HepG2 (cell line): ENCODE measurements at regions not wholly inside any gene's neighbourhood (a gene's known extent, or its start where the extent isn't known, plus 50 kb on each side); places are given as distances from the start of the nearest gene placed in this dataset.

Experiments used
- ATAC-seq: fragments of 200-7000 bp; cut with Tn5 transposase; 3 replicates; pipeline ENCODE4 v1.9.1; 2020; ENCODE audit warnings: mild to moderate bottlenecking, moderate library complexity
- BruUV-seq: library from RNA; stranded (reverse); fragments of 400-500 nt; replicated peaks from 2 replicates; lab custom pipeline; 2021; lab: Mats Ljungman, UMichigan
- CTCF ChIA-PET: fragments of 300-600 bp; formaldehyde crosslinking; extraction: SDS; loops from one replicate; lab custom pipeline; 2021; ENCODE audit warnings: low total read pairs, inconsistent platforms, low intra/inter-chr PET ratio; lab: Yijun Ruan, JAX
- POLR2A ChIA-PET: fragments of 350-600 bp; sonication (Branson Sonifier 250); formaldehyde crosslinking; loops from one replicate; lab custom pipeline; 2020; ENCODE audit warnings: antibody characterized with exemption, inconsistent platforms; lab: Yijun Ruan, JAX
- DNase-seq: peaks from one replicate; pipeline ENCODE4 v3.0.0-alpha.2; 2015; ENCODE audit warnings: low spot score
- FAIRE-seq: peaks from 3 replicates; lab custom pipeline; 2011; peaks lifted over from hg19 to GRCh38; lab: Jason Lieb, UNC
- H2AFZ ChIP-seq: one replicate; pipeline ENCODE4 v1.6.1; 2011; ENCODE audit warnings: low read length, inconsistent platforms
- H3K27ac ChIP-seq: fragments of 300-600 bp; 3 replicates; pipeline ENCODE4 v1.8.0; 2011; ENCODE audit warnings: mixed run types, mild to moderate bottlenecking, mixed read lengths, low read length, inconsistent platforms; ENCODE audit not compliant: insufficient read depth; ENCODE audit errors: extremely low read length
- H3K27me3 ChIP-seq, 2 experiments: fragments of 200-600 bp in 1 of 2; 2 replicates in 1 of 2; 3 replicates in 1 of 2; pipeline versions ENCODE4 v1.6.0 to v1.8.0; 2011; ENCODE audit warnings: low read length in 2 of 2, mild to moderate bottlenecking in 2 of 2, moderate library complexity in 2 of 2, inconsistent platforms in 1 of 2; ENCODE audit not compliant: insufficient read depth in 2 of 2, control insufficient read depth in 1 of 2
- H3K36me3 ChIP-seq, 2 experiments: fragments of 200-600 bp in 1 of 2; replicated peaks in 1 of 2; 2 replicates in 1 of 2; 3 replicates in 1 of 2; pipeline versions ENCODE4 v1.5.1 to v1.8.0; 2011; ENCODE audit warnings: low read length in 2 of 2, inconsistent platforms in 1 of 2; ENCODE audit not compliant: insufficient read depth in 2 of 2, control insufficient read depth in 1 of 2
- H3K4me1 ChIP-seq: 2 replicates; pipeline ENCODE4 v1.5.1; 2012; ENCODE audit warnings: low read length, inconsistent platforms; ENCODE audit not compliant: insufficient read depth
- H3K4me2 ChIP-seq: 2 replicates; pipeline ENCODE4 v1.6.0; 2011; ENCODE audit warnings: low read depth, low read length, inconsistent platforms
- H3K4me3 ChIP-seq, 3 experiments: fragments of 200-600 bp in 1 of 3; sonication (generic), shearing (Covaris generic) in 1 of 3; replicated peaks in 1 of 3; 2 replicates each; pipeline ENCODE4 v1.5.1; 2011 to 2016; ENCODE audit warnings: low read length in 3 of 3, inconsistent platforms in 2 of 3, low read depth in 2 of 3, mild to moderate bottlenecking in 2 of 3, control low read depth in 1 of 3, mixed read lengths in 1 of 3; ENCODE audit not compliant: insufficient read depth in 1 of 3
- H3K79me2 ChIP-seq: one replicate; pipeline ENCODE4 v1.6.1; 2011; ENCODE audit warnings: low read length, inconsistent platforms; ENCODE audit not compliant: insufficient read depth
- H3K9ac ChIP-seq: 2 replicates; pipeline ENCODE4 v1.6.0; 2011; ENCODE audit warnings: mild to moderate bottlenecking, low read depth, low read length, inconsistent platforms; ENCODE audit not compliant: insufficient read depth
- H3K9me3 ChIP-seq: 2 replicates; pipeline ENCODE4 v1.5.1; 2012; ENCODE audit warnings: mild to moderate bottlenecking, low read length
- H4K20me1 ChIP-seq: 2 replicates; pipeline ENCODE4 v1.6.0; 2011; ENCODE audit warnings: inconsistent platforms, mild to moderate bottlenecking, low read length, moderate library complexity; ENCODE audit not compliant: insufficient read depth
- BATF2 ChIP-seq: sonication (generic); formaldehyde crosslinking; IDR thresholded peaks from 2 replicates; pipeline ENCODE4 v1.8.0; 2022; ENCODE audit warnings: mild to moderate bottlenecking, missing genetic modification reagents, moderate library complexity
- CCAR2 ChIP-seq: fragments of 200-400 bp; formaldehyde crosslinking; optimal IDR thresholded peaks from 2 replicates; pipeline ENCODE3; 2018; ENCODE audit warnings: low read depth, mild to moderate bottlenecking, low read length, moderate library complexity
- CENPBD1 ChIP-seq: sonication (generic); formaldehyde crosslinking; IDR thresholded peaks from 2 replicates; pipeline ENCODE4 v1.8.0; 2022; ENCODE audit warnings: missing genetic modification reagents, low read depth, mild to moderate bottlenecking, borderline replicate concordance
- NFKB2 ChIP-seq: sonication (generic); formaldehyde crosslinking; IDR thresholded peaks from 2 replicates; pipeline ENCODE4 v1.4.0; 2020; ENCODE audit warnings: missing genetic modification reagents, borderline replicate concordance
- PLSCR1 ChIP-seq: sonication (generic); formaldehyde crosslinking; IDR thresholded peaks from 2 replicates; pipeline ENCODE4 v1.5.0; 2020; ENCODE audit warnings: missing genetic modification reagents, mild to moderate bottlenecking, borderline replicate concordance
- RELA ChIP-seq: sonication (generic); formaldehyde crosslinking; IDR thresholded peaks from 2 replicates; pipeline ENCODE4 v1.4.0; 2020; ENCODE audit warnings: missing genetic modification reagents
- SRF ChIP-seq: IDR thresholded peaks from 2 replicates; pipeline ENCODE4 v1.6.1; 2011; ENCODE audit warnings: mild to moderate bottlenecking, low read depth, low read length, moderate library complexity
- TRAFD1 ChIP-seq: sonication (generic); formaldehyde crosslinking; IDR thresholded peaks from 2 replicates; pipeline ENCODE4 v1.5.1; 2020; ENCODE audit warnings: missing genetic modification reagents, mild to moderate bottlenecking, borderline replicate concordance
- U2AF1 ChIP-seq: fragments of 200-400 bp; formaldehyde crosslinking; optimal IDR thresholded peaks from 2 replicates; pipeline ENCODE3; 2017; ENCODE audit warnings: mild to moderate bottlenecking, low read depth, low read length
- ZBTB7A ChIP-seq: sonication (generic); formaldehyde crosslinking; IDR thresholded peaks from 2 replicates; pipeline ENCODE4 v1.8.0; 2022; ENCODE audit warnings: mild to moderate bottlenecking, missing genetic modification reagents
- ZFP82 ChIP-seq: sonication (generic); formaldehyde crosslinking; IDR thresholded peaks from 2 replicates; pipeline ENCODE4 v1.5.1; 2020; ENCODE audit warnings: mild to moderate bottlenecking, missing genetic modification reagents, borderline replicate concordance
- ZGPAT ChIP-seq: IDR thresholded peaks from 2 replicates; pipeline ENCODE4 v1.6.1; 2016; ENCODE audit warnings: mild to moderate bottlenecking
- ZNF367 ChIP-seq: sonication (generic); formaldehyde crosslinking; IDR thresholded peaks from 2 replicates; pipeline ENCODE4 v1.4.0; 2020; ENCODE audit warnings: missing genetic modification reagents, borderline replicate concordance
- ZNF510 ChIP-seq: sonication (generic); formaldehyde crosslinking; IDR thresholded peaks from 2 replicates; pipeline ENCODE4 v1.4.0; 2020; ENCODE audit warnings: low read depth, mild to moderate bottlenecking, missing genetic modification reagents
- ZNF580 ChIP-seq: IDR thresholded peaks from 2 replicates; pipeline ENCODE4 v1.6.1; 2016; ENCODE audit warnings: low read depth, borderline replicate concordance
- ZNF710 ChIP-seq: sonication (generic); formaldehyde crosslinking; IDR thresholded peaks from 2 replicates; pipeline ENCODE4 v1.5.0; 2020; ENCODE audit warnings: mild to moderate bottlenecking, missing genetic modification reagents, borderline replicate concordance
- ZNF737 ChIP-seq: sonication (generic); formaldehyde crosslinking; IDR thresholded peaks from 2 replicates; pipeline ENCODE4 v1.5.0; 2020; ENCODE audit warnings: missing genetic modification reagents, mild to moderate bottlenecking, borderline replicate concordance
- ZSCAN12 ChIP-seq: sonication (generic); formaldehyde crosslinking; IDR thresholded peaks from 2 replicates; pipeline ENCODE4 v1.9.0; 2021; ENCODE audit warnings: mild to moderate bottlenecking, missing genetic modification reagents
- WGBS: methylation state at CpG from one replicate; pipeline ENCODE4 v1.1.6; 2017; ENCODE audit warnings: low lambda C conversion rate; 5-methylcytosine and 5-hydroxymethylcytosine counted together
- in situ Hi-C: cut with HindIII; loops from 2 replicates; pipeline ENCODE4 v1.10.0; 2017; ENCODE audit warnings: low pct_unique_long_range_greater_than_20kb; ENCODE audit not compliant: extremely low pct_ligation_motif_present
- intact Hi-C: fragments of 100-400 bp; cut with micrococcal nuclease; formaldehyde crosslinking; loops from one replicate; pipeline ENCODE4 v1.10.0; 2022; ENCODE audit not compliant: unreplicated experiment

GRCh38 chr3:117756563-117756962, 1047.0 kb downstream of the TUSC7 start:
- no peak overlapping the region for H3K4me3 ChIP-seq
- no peak for ATAC-seq
- no peak overlapping the region for H2AFZ ChIP-seq
- ChIA-PET POLR2A (no interaction called here), CTCF (no interaction called here)
- H4K20me1 ChIP-seq = no peaks in the 10 kb centered on the region
- in situ Hi-C loops = no loop called here
- H3K9me3 ChIP-seq = no peaks in the 10 kb centered on the region
- H3K9ac ChIP-seq = no peak overlapping the region
- FAIRE-seq = no peak
- H3K4me1 ChIP-seq = no peaks in the 10 kb centered on the region
- H3K36me3 ChIP-seq = no peaks in the 10 kb centered on the region
- H3K27me3 ChIP-seq = no peaks in the 10 kb centered on the region
- no peak overlapping the region for H3K27ac ChIP-seq
- H3K4me2 ChIP-seq = no peak overlapping the region
- no TSS peak for BruUV-seq
- WGBS = 16% methylated on average over 3 of the region's 3 CpGs
- intact Hi-C loops = no loop called here
- no peaks in the 10 kb centered on the region for H3K79me2 ChIP-seq
- no peak for DNase-seq
- TF ChIP-seq ZNF737 (CRISPR knock-in tag) (no peak), TRAFD1 (CRISPR knock-in tag) (no peak), ZSCAN12 (CRISPR knock-in tag) (no peak), RELA (no peak), ZNF580 (CRISPR knock-in tag) (no peak), CCAR2 (no peak), ZNF367 (CRISPR knock-in tag) (no peak), BATF2 (no peak), ZFP82 (no peak), CENPBD1 (CRISPR knock-in tag) (no peak), ZGPAT (no peak), ZNF710 (no peak), PLSCR1 (CRISPR knock-in tag) (no peak), SRF (no peak), NFKB2 (CRISPR knock-in tag) (no peak), ZNF510 (no peak), ZBTB7A (CRISPR knock-in tag) (no peak), U2AF1 (no peak)
